ENCODE measurements at regions not wholly inside any gene's neighbourhood (a gene's known extent, or its start where the extent isn't known, plus 50 kb on each side); places are given as distances from the start of the nearest gene placed in this dataset.

GRCh38 chr16:54336631-54337204, 50.1 kb upstream of the IRX3 start:
- TF ChIP-seq CTCF (IDR thresholded peaks at IDR 0.05) (no peak), POLR2A (IDR thresholded peaks at IDR 0.05) (no peak)
